C4-2B (cell line): ENCODE measurements at regions not wholly inside any gene's neighbourhood (a gene's known extent, or its start where the extent isn't known, plus 50 kb on each side); places are given as distances from the start of the nearest gene placed in this dataset.

ENCODE experiments used
- ZFX ChIP-seq: fragments of 450-650 bp; IDR thresholded peaks from 2 replicates; pipeline ENCODE4 v1.6.1; 2017
- TF ChIP-seq, protein P1 (sequence below): fragments of 450-650 bp; conservative IDR thresholded peaks from 2 replicates; pipeline ENCODE4 v1.5.1; 2017; ENCODE audit warnings: mild to moderate bottlenecking

DNA sequence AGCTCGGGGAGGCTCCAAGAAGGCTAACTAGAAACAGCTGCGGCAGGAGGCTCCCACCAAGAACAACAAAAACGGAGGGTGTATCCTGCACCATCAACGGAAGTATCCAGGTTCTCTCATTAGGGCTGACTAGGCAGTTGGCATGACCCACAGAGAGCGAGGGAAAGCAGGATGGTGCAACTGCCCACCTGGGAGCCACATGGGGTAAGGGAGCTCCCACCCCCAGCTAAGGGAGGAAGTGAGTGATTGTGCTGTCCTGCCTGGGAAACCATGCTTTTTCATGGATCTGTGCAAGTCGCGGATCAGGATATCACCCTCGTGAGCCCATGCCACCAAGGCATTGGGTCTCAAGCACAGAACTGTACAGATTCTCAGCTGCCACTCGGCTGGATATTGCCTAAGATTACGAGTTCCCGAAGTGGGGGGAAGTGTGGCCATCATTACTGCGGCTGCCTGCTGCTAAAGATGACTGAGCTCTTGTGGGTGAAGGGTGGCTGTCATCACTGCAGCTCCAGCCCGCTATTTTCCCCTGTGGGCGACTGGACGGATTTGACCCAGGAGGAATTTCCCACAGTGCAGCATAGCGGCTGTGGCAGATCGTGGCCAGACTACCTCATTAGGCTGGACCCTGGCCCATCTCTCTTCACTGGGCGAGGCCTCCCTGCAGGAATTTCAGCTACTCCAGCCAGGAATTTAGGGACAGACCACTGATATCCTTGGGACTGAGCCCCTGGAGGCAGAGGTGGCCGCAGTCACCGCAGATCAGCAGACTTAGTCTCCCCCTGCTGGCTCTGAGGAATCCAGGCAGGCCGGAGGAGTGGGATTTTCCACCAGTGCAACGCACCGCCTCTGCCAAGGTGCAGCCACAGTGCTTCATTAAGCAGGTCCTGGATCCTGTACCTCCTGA lies 515.7 kb downstream of the FRK start:
- TF ChIP-seq, protein P1, sequence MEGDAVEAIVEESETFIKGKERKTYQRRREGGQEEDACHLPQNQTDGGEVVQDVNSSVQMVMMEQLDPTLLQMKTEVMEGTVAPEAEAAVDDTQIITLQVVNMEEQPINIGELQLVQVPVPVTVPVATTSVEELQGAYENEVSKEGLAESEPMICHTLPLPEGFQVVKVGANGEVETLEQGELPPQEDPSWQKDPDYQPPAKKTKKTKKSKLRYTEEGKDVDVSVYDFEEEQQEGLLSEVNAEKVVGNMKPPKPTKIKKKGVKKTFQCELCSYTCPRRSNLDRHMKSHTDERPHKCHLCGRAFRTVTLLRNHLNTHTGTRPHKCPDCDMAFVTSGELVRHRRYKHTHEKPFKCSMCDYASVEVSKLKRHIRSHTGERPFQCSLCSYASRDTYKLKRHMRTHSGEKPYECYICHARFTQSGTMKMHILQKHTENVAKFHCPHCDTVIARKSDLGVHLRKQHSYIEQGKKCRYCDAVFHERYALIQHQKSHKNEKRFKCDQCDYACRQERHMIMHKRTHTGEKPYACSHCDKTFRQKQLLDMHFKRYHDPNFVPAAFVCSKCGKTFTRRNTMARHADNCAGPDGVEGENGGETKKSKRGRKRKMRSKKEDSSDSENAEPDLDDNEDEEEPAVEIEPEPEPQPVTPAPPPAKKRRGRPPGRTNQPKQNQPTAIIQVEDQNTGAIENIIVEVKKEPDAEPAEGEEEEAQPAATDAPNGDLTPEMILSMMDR: peak; percentile 70
- TF ChIP-seq ZFX: no peak
